OCI-LY1 (cell line): ENCODE measurements at regions not wholly inside any gene's neighbourhood (a gene's known extent, or its start where the extent isn't known, plus 50 kb on each side); places are given as distances from the start of the nearest gene placed in this dataset.

Source experiments
- CTCF ChIP-seq: fragments of 200-600 bp; sonication (generic), shearing (Covaris generic); IDR thresholded peaks from 2 replicates; pipeline ENCODE4 v1.5.1; 2017; ENCODE audit warnings: mild to moderate bottlenecking, antibody characterized with exemption, low read length, moderate library complexity, mixed read lengths
- EZH2 ChIP-seq: fragments of 200-600 bp; sonication (generic), shearing (Covaris generic); IDR thresholded peaks from 2 replicates; pipeline ENCODE4 v1.8.0; 2017; ENCODE audit warnings: borderline replicate concordance, mixed run types, mild to moderate bottlenecking, antibody characterized with exemption, low read length, moderate library complexity, mixed read lengths

- no peak for TF ChIP-seq CTCF
- no peak for TF ChIP-seq EZH2
Measured at GRCh38 chr15:93543093-93543492, 454.1 kb upstream of the RGMA start.
